Omental fat pad (tissue), 3 donors: ENCODE measurements at regions not wholly inside any gene's neighbourhood (a gene's known extent, or its start where the extent isn't known, plus 50 kb on each side); places are given as distances from the start of the nearest gene placed in this dataset.
"Not testable (repeated sequence)": the region's sequence is repeated elsewhere in the genome, so short reads cannot be mapped to it uniquely, and the experiment has no call there.

Experiments
- ATAC-seq: fragments of 150-250 bp; one replicate; pipeline ENCODE4 v1.9.1; 2016; ENCODE audit warnings: mild to moderate bottlenecking, moderate library complexity; ENCODE audit not compliant: low FRiP score
- DNase-seq: peaks from one replicate; pipeline ENCODE4 v3.0.0-alpha.2; 2019; ENCODE audit warnings: low spot score
- TF ChIP-seq, protein P1 (sequence below), 3 donors: fragments of 450-650 bp; IDR thresholded peaks; one replicate each; pipeline ENCODE4 v1.5.1; 2016 to 2017; ENCODE audit warnings: antibody characterized with exemption in 3 of 3, mild to moderate bottlenecking in 3 of 3, moderate library complexity in 2 of 3

DNA sequence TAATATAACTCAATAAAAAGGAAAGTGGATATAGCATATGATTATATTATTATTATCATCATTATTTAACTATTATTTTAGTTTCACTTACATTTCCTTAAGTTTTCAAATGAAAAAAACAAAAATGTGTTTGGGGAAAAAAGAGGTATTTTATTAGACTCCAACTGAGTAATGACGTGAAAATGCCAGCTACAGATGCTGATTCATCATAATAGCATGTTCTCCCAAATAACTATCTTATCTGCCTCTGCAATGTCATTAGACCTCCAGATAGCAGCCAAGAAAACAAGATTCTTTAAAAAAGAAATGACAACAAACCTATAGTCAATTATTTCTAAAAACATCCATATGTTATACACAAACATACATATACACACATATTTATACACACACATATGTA, 1071.9 kb upstream of the TMPRSS15 start:
- DNase-seq (no peak), ATAC-seq (no peak)
- TF ChIP-seq, protein P1, sequence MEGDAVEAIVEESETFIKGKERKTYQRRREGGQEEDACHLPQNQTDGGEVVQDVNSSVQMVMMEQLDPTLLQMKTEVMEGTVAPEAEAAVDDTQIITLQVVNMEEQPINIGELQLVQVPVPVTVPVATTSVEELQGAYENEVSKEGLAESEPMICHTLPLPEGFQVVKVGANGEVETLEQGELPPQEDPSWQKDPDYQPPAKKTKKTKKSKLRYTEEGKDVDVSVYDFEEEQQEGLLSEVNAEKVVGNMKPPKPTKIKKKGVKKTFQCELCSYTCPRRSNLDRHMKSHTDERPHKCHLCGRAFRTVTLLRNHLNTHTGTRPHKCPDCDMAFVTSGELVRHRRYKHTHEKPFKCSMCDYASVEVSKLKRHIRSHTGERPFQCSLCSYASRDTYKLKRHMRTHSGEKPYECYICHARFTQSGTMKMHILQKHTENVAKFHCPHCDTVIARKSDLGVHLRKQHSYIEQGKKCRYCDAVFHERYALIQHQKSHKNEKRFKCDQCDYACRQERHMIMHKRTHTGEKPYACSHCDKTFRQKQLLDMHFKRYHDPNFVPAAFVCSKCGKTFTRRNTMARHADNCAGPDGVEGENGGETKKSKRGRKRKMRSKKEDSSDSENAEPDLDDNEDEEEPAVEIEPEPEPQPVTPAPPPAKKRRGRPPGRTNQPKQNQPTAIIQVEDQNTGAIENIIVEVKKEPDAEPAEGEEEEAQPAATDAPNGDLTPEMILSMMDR (IDR thresholded peaks at IDR 0.05): no peak

DNA sequence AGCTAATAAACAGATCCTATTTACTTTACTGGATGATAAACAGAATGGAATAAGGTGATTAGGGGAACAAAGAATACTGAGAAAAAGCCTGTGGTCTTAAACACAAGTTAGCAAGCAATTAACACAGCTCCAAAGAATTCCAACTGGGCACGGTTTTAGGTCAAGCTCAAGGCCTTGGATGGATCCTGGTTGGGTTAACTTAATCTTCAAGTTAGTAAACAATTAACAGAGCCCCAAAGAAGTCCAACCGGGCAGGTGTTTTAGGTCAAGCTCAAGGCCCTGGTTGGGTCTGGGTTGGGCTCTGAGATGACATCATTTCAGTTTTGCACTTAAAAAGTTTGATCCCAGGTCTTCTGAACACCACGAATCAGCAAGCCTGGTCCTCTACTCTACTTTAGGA, 1086.3 kb upstream of the TMPRSS15 start:
- TF ChIP-seq, protein P1 (IDR thresholded peaks at IDR 0.05): no peak
- DNase-seq (no peak), ATAC-seq (no peak)

DNA sequence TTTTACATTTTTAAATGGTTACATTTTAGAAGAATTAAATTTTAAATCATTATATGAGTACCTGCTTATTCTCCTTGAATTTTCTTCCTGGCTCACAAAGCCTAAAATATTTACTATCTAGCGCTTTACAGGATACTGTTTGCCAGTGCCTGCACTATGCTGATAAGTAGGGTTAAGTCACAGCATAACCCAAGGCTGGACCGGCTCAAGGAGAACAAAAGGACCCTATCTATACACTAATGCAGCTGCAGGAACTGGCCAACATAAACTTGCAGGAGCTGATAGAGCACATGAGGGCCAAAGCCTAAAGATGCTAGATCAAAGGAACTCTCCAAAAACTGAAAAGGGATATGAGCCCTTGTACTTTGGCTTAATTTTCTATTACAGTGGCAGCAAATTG, 1086.9 kb upstream of the TMPRSS15 start:
- TF ChIP-seq, protein P1 (IDR thresholded peaks at IDR 0.05): no peak
- ATAC-seq (no peak), DNase-seq (no peak)

DNA sequence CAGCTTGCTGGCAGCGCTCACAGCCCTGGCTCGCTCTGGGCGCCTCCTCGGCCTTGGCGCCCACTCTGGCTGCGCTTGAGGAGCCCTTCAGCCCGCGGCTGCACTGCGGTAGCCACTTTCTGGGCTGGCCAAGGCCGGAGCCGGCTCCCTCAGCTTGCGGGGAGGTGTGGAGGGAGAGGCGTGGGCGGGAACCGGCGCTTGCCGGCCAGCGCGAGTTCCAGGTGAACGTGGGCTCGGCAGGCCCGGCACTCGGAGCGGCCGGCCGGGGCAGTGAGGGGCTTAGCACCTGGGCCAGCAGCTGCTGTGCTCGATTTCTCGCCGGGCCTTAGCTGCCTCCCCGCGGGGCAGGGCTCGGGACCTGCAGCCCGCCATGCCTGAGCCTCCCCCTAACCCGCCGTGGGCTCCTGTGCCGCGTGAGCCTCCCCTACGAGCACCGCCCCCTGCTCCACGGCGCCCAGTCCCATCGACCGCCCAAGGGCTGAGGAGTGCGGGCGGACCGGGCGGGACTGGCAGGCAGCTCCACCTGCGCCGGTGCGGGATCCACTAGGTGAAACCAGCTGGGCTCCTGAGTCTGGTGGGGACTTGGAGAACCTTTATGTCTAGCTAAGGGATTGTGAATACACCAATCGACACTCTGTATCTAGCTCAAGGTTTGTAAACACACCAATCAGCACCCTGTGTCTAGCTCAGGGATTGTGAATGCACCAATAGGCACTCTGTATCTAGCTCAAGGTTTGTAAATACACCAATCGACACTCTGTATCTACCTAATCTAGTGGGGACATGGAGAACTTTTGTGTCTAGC, 1090.1 kb upstream of the TMPRSS15 start:
- not testable (repeated sequence) for DNase-seq, ATAC-seq

DNA sequence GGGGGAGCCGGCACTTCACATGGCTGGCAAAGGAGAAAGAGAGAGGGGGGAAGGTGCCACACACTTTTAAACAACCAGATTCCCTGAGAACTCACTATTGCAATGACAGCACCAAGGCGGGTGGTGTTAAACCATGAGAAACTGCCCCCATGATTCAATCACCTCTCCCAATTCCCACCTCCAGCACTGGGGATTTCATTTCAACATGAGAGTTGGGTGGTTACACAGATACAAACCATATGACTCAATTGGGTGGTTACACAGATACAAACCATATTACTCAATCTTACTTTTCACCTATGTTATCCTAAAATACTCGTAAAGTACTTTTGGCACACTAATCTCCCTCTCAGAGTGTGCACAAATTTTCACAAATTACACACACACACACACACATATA, 1097.5 kb upstream of the TMPRSS15 start:
- TF ChIP-seq, protein P1 (IDR thresholded peaks at IDR 0.05): no peak
- no peak for DNase-seq
- ATAC-seq: no peak

DNA sequence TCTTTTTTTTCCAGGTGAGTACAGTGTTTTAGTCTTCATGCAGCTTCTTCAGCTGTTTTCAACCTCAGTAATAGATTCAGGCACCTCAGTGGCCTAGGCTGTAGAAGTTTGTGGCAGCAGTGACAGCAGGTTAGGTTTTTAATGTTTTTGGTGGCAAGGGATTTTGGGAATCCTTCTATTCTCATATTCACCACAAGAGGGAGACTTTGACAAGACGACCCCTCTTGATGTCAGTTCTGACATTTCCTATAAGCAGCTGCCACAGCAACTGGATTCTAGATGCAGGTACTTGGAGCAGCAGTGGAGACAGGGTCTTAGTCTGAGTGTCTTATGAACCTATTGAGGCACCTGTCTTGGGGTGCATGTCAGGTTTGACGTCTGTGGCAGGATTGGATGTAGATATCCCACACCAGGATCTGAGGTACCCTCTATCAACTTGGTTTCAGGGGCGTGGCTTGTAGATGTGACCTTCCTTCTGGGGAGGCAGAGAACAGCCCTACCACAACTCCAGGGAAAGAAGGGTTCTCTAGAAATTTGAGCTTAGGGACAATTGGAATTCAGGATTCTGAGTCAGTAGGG, 1104.2 kb upstream of the TMPRSS15 start:
- DNase-seq (no peak), ATAC-seq (no peak)
- TF ChIP-seq, protein P1 (IDR thresholded peaks at IDR 0.05): no peak

DNA sequence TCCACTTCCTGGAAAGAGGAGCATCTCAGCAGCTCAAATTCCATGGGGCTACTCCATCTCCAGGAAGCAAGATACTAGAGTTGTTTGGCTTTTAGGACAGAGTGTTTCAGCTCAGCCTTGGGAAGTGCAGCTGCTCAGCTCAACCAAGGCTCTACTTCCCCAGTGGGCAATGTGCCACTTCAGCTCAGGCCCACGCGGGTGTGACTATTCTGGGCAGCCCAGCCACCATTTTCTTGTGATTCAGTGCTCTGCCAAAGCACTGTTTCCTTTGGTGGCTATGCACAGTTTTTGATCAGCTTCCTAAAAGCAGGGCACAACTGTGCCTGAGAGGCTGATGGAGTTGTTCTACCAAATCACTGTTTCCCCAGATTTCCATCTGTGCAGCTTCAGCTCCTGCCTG, 1104.9 kb upstream of the TMPRSS15 start:
- TF ChIP-seq, protein P1 (IDR thresholded peaks at IDR 0.05): no peak
- ATAC-seq (no peak), DNase-seq (no peak)
